ENCODE measurements at regions not wholly inside any gene's neighbourhood (a gene's known extent, or its start where the extent isn't known, plus 50 kb on each side); places are given as distances from the start of the nearest gene placed in this dataset.

DNA sequence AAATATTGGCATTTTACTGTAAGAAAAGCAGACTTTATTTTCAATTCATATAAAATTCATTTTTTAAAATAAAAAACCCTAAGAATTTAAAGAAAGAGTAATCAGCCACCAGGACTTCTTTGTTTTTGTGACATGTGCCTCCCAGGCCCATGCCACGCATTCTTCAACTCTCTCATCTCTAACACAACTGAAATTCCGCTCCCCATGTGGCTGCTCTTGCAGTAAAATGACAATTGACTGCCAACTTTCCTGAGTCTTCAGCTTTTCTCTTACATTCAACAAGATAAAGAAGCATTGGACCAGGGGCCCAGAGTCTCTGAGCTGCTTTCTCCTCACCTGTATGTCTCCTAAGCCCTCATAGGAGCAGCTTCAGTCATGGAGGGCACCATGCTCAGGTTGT lies 372.1 kb downstream of the UQCRFS1 start:
- TF ChIP-seq CTCF (IDR thresholded peaks at IDR 0.05 in 8 of 11, conservative IDR thresholded peaks at IDR 0.05 in 3 of 11) (no peak), POLR2AphosphoS5 (IDR thresholded peaks at IDR 0.05) (no peak)

Measured in spleen (tissue), 7 donors.